GM12891 (cell line): ENCODE measurements at regions not wholly inside any gene's neighbourhood (a gene's known extent, or its start where the extent isn't known, plus 50 kb on each side); places are given as distances from the start of the nearest gene placed in this dataset.

Source experiments
- PAX5 ChIP-seq: IDR thresholded peaks from 2 replicates; pipeline ENCODE4 v1.6.1; 2011; ENCODE audit warnings: low read length, moderate library complexity, mild to moderate bottlenecking; ENCODE audit not compliant: insufficient read depth, severe bottlenecking
- POLR2A ChIP-seq: IDR thresholded peaks from 2 replicates; pipeline ENCODE4 v1.6.1; 2011; ENCODE audit warnings: low read depth, low read length, control low read depth
- POLR2AphosphoS5 ChIP-seq: IDR thresholded peaks from 2 replicates; pipeline ENCODE4 v1.6.1; 2011; ENCODE audit warnings: low read depth, low read length, control low read depth
- POU2F2 ChIP-seq: IDR thresholded peaks from 2 replicates; pipeline ENCODE4 v1.6.1; 2011; ENCODE audit warnings: low read depth, mild to moderate bottlenecking, control low read depth, low read length, moderate library complexity
- SPI1 ChIP-seq: IDR thresholded peaks from 2 replicates; pipeline ENCODE4 v1.6.1; 2011; ENCODE audit warnings: low read depth, low read length, control low read depth
- TAF1 ChIP-seq: IDR thresholded peaks from 2 replicates; pipeline ENCODE4 v1.6.1; 2011; ENCODE audit warnings: low read depth, low read length, control low read depth

DNA sequence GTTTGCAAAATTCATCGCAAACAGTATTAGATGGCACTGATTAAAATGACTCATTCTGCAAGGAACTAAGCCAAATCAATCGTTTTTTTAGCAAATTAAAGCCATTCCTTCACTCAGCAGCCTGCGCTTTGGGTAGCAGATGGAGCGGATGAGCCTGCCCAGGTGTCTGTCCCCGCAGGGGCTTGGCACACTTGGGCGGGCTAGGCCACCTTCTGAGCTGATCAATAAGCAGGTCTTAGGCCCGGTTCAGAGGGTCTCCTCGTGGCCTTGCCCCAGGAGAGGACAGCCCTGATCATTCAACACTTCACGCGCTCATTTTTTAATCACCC, 78.0 kb upstream of the FCN1 start:
- TF ChIP-seq POLR2A (no peak), TAF1 (no peak), POLR2AphosphoS5 (no peak), SPI1 (no peak), PAX5 (no peak), POU2F2 (no peak)
